GM23338 (cell line): ENCODE measurements at regions not wholly inside any gene's neighbourhood (a gene's known extent, or its start where the extent isn't known, plus 50 kb on each side); places are given as distances from the start of the nearest gene placed in this dataset.

Experiments used
- ATAC-seq: fragments of 200-7000 bp; cut with Tn5 transposase; 3 replicates; pipeline ENCODE4 v1.9.1; 2020
- DNase-seq: peaks from one replicate; pipeline ENCODE4 v3.0.0-alpha.2; 2015; ENCODE audit warnings: low spot score
- H2AFZ ChIP-seq: fragments of 200-600 bp; sonication (generic); 2 replicates; pipeline ENCODE4 v1.8.0; 2016; ENCODE audit warnings: antibody characterized with exemption, mild to moderate bottlenecking, moderate library complexity
- H3F3A ChIP-seq: fragments of 200-600 bp; sonication (generic); replicated peaks from 2 replicates; pipeline ENCODE4 v1.8.0; 2017; ENCODE audit warnings: antibody characterized with exemption, mixed run types, low read depth
- H3K27ac ChIP-seq: fragments of 200-600 bp; sonication (generic); 2 replicates; pipeline ENCODE4 v1.6.1; 2016; ENCODE audit warnings: low read depth
- H3K27me3 ChIP-seq: fragments of 200-600 bp; sonication (generic); 2 replicates; pipeline ENCODE4 v1.8.0; 2016; ENCODE audit warnings: mild to moderate bottlenecking, mixed run types, moderate library complexity; ENCODE audit not compliant: insufficient read depth
- H3K36me3 ChIP-seq: fragments of 200-600 bp; sonication (generic); 2 replicates; pipeline ENCODE4 v1.8.0; 2016; ENCODE audit warnings: mild to moderate bottlenecking; ENCODE audit not compliant: insufficient read depth
- H3K4me1 ChIP-seq: fragments of 200-600 bp; sonication (generic); 2 replicates; pipeline ENCODE4 v1.8.0; 2016; ENCODE audit warnings: mild to moderate bottlenecking, moderate library complexity; ENCODE audit not compliant: insufficient read depth
- H3K4me2 ChIP-seq: fragments of 200-600 bp; sonication (generic); 2 replicates; pipeline ENCODE4 v1.7.1; 2017; ENCODE audit warnings: mixed run types
- H3K4me3 ChIP-seq: fragments of 200-600 bp; sonication (generic); 2 replicates; pipeline ENCODE4 v1.6.1; 2016; ENCODE audit warnings: mixed run types
- H3K79me2 ChIP-seq: fragments of 200-600 bp; sonication (generic); replicated peaks from 2 replicates; pipeline ENCODE4 v1.8.0; 2017; ENCODE audit warnings: mild to moderate bottlenecking; ENCODE audit not compliant: insufficient read depth
- H3K9me2 ChIP-seq: fragments of 200-600 bp; sonication (generic); 2 replicates; pipeline ENCODE4 v1.8.0; 2017; ENCODE audit not compliant: insufficient read depth
- H4K20me1 ChIP-seq: fragments of 200-600 bp; sonication (generic); replicated peaks from 2 replicates; pipeline ENCODE4 v1.8.0; 2017; ENCODE audit warnings: mild to moderate bottlenecking; ENCODE audit not compliant: insufficient read depth
- H3K27ac Mint-ChIP-seq: 2 replicates; pipeline ENCODE4 v1.8.0; 2020; ENCODE audit warnings: inconsistent platforms, mild to moderate bottlenecking, moderate library complexity, mixed read lengths
- H3K27me3 Mint-ChIP-seq: 3 replicates; pipeline ENCODE4 v1.8.0; 2022; ENCODE audit warnings: low read depth, mild to moderate bottlenecking, moderate library complexity, mixed read lengths, inconsistent platforms; ENCODE audit not compliant: insufficient read depth, poor library complexity
- H3K36me3 Mint-ChIP-seq: 3 replicates; pipeline ENCODE4 v1.8.0; 2021; ENCODE audit warnings: low read depth, mild to moderate bottlenecking, inconsistent platforms, moderate library complexity, mixed read lengths
- H3K4me1 Mint-ChIP-seq: 3 replicates; pipeline ENCODE4 v1.8.0; 2020; ENCODE audit warnings: mild to moderate bottlenecking, inconsistent platforms, mixed read lengths
- H3K4me3 Mint-ChIP-seq: 3 replicates; pipeline ENCODE4 v1.8.0; 2021; ENCODE audit warnings: moderate library complexity, mild to moderate bottlenecking, inconsistent platforms, mixed read lengths
- H3K9me3 Mint-ChIP-seq: 3 replicates; pipeline ENCODE4 v1.8.0; 2020; ENCODE audit warnings: moderate library complexity, mild to moderate bottlenecking, inconsistent platforms, mixed read lengths
- EZH2 ChIP-seq: fragments of 200-600 bp; sonication (generic); IDR thresholded peaks from one replicate; pipeline ENCODE4 v1.8.0; 2017; ENCODE audit warnings: antibody characterized with exemption, mild to moderate bottlenecking, low read depth; ENCODE audit not compliant: unreplicated experiment
- POLR2AphosphoS5 ChIP-seq: IDR thresholded peaks from 2 replicates; pipeline ENCODE4 v1.6.1; 2016; ENCODE audit warnings: antibody characterized with exemption, low read depth
- TF ChIP-seq, protein P1 (sequence below): fragments of 250-450 bp; sonication (Bioruptor Pico); IDR thresholded peaks from 2 replicates; pipeline ENCODE4 v1.5.0; 2020; ENCODE audit warnings: mild to moderate bottlenecking, moderate library complexity

DNA sequence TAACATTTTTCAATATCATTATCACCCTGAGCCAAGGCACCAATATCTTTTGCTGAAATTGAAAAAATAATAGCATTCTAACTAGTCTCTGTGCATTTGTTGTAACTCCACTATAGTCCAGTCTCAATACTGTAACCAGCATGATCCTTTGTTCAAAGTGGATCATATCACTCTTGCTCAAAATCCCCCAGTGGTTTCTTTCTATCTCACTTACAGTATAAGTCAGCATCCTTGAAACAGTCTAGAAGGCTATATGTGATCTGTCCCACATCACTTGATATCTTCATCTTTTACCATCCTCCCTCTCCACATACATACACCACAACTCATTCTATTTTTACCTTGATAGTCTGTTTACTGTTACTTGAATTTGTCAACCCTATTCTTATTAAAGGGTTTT lies 435.7 kb downstream of the CCER1 start (continued):
- TF ChIP-seq, protein P1, sequence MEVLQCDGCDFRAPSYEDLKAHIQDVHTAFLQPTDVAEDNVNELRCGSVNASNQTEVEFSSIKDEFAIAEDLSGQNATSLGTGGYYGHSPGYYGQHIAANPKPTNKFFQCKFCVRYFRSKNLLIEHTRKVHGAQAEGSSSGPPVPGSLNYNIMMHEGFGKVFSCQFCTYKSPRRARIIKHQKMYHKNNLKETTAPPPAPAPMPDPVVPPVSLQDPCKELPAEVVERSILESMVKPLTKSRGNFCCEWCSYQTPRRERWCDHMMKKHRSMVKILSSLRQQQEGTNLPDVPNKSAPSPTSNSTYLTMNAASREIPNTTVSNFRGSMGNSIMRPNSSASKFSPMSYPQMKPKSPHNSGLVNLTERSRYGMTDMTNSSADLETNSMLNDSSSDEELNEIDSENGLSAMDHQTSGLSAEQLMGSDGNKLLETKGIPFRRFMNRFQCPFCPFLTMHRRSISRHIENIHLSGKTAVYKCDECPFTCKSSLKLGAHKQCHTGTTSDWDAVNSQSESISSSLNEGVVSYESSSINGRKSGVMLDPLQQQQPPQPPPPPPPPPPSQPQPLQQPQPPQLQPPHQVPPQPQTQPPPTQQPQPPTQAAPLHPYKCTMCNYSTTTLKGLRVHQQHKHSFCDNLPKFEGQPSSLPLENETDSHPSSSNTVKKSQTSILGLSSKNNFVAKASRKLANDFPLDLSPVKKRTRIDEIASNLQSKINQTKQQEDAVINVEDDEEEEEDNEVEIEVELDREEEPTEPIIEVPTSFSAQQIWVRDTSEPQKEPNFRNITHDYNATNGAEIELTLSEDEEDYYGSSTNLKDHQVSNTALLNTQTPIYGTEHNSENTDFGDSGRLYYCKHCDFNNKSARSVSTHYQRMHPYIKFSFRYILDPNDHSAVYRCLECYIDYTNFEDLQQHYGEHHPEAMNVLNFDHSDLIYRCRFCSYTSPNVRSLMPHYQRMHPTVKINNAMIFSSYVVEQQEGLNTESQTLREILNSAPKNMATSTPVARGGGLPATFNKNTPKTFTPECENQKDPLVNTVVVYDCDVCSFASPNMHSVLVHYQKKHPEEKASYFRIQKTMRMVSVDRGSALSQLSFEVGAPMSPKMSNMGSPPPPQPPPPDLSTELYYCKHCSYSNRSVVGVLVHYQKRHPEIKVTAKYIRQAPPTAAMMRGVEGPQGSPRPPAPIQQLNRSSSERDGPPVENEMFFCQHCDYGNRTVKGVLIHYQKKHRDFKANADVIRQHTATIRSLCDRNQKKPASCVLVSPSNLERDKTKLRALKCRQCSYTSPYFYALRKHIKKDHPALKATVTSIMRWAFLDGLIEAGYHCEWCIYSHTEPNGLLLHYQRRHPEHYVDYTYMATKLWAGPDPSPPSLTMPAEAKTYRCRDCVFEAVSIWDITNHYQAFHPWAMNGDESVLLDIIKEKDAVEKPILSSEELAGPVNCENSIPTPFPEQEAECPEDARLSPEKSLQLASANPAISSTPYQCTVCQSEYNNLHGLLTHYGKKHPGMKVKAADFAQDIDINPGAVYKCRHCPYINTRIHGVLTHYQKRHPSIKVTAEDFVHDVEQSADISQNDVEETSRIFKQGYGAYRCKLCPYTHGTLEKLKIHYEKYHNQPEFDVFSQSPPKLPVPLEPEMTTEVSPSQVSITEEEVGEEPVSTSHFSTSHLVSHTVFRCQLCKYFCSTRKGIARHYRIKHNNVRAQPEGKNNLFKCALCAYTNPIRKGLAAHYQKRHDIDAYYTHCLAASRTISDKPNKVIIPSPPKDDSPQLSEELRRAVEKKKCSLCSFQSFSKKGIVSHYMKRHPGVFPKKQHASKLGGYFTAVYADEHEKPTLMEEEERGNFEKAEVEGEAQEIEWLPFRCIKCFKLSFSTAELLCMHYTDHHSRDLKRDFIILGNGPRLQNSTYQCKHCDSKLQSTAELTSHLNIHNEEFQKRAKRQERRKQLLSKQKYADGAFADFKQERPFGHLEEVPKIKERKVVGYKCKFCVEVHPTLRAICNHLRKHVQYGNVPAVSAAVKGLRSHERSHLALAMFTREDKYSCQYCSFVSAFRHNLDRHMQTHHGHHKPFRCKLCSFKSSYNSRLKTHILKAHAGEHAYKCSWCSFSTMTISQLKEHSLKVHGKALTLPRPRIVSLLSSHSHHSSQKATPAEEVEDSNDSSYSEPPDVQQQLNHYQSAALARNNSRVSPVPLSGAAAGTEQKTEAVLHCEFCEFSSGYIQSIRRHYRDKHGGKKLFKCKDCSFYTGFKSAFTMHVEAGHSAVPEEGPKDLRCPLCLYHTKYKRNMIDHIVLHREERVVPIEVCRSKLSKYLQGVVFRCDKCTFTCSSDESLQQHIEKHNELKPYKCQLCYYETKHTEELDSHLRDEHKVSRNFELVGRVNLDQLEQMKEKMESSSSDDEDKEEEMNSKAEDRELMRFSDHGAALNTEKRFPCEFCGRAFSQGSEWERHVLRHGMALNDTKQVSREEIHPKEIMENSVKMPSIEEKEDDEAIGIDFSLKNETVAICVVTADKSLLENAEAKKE, result no peak

DNA sequence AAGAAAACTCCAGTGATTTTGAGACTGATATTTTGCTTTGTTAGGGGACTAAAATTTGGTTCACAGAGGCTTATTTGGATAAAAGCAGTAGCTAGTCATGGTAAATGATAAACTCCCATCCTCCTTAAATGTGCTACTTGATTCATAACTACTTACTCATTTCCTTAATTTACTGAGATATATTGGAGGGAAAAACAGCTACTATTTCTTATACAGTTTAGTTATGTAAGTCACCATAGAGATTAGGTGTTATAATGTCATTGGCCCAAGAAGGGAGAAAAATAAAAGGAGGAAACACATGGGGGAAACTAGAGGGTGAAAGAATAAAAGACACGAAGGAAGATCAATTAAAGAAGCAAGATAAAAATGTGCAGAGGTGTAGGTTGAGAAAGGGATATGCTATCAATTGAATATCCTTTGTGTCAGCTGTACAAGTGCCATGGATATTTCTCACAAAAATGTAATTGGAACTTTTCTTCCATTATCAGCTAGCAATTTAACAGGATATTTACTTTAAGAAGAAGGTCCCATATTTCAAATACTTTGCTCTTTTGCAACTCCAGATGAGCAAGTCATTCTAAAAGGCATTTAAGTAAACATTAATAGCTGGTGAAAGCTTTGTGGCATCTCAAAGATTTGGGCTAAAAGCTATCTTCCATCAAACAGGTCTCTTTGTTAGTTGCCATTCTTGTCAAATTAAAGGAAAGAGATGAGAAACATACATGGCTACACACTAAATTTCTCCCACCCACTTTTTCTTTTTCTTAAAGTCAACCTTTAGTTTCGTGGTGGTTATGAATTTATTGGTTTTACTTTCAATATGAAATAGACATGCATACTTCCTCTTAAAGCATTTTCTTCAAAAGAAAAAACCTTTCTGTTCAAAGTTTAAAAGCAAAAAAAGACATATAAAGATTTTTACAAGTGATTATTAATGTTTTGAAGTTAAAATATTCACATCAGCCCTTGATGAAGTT lies 439.5 kb downstream of the CCER1 start:
- H3K9me3 Mint-ChIP-seq, result no peaks in the 10 kb centered on the region
- no peak overlapping the region for H3K27ac Mint-ChIP-seq
- Histone ChIP-seq H3K36me3 (no peaks in the 10 kb centered on the region), H3K4me3 (no peak overlapping the region), H4K20me1 (no peaks in the 10 kb centered on the region), H3K4me1 (peaks cover 30% of the 10 kb centered on the region), H3F3A (no peaks in the 10 kb centered on the region), H3K4me2 (no peak overlapping the region), H3K79me2 (no peaks in the 10 kb centered on the region), H3K27ac (no peak overlapping the region), H2AFZ (no peak overlapping the region), H3K27me3 (no peaks in the 10 kb centered on the region), H3K9me2 (no peaks in the 10 kb centered on the region)
- DNase-seq (no peak), ATAC-seq (no peak)
- no peaks in the 10 kb centered on the region for H3K27me3 Mint-ChIP-seq
- peaks cover 3% of the 10 kb centered on the region; the same call in 2 of the 3 replicates for H3K36me3 Mint-ChIP-seq
- no peak overlapping the region for H3K4me3 Mint-ChIP-seq
- H3K4me1 Mint-ChIP-seq, result peaks cover 35% of the 10 kb centered on the region
- TF ChIP-seq POLR2AphosphoS5 (no peak), EZH2 (no peak)
- TF ChIP-seq, protein P1, result no peak
